GM23248 (cell line): ENCODE measurements at regions not wholly inside any gene's neighbourhood (a gene's known extent, or its start where the extent isn't known, plus 50 kb on each side); places are given as distances from the start of the nearest gene placed in this dataset.

Experiments
- EZH2 ChIP-seq: fragments of 200-600 bp; sonication (generic); IDR thresholded peaks from 2 replicates; pipeline ENCODE4 v1.6.1; 2018; ENCODE audit warnings: antibody characterized with exemption, mild to moderate bottlenecking; ENCODE audit not compliant: insufficient read depth, poor library complexity, severe bottlenecking
- EZH2phosphoT487 ChIP-seq: fragments of 200-600 bp; sonication (generic); IDR thresholded peaks from 2 replicates; pipeline ENCODE4 v1.6.1; 2018; ENCODE audit warnings: antibody characterized with exemption, moderate library complexity, mild to moderate bottlenecking, low read depth; ENCODE audit not compliant: insufficient read depth

GRCh38 chrX:122625821-122626220, 558.3 kb upstream of the GRIA3 start:
- TF ChIP-seq EZH2phosphoT487, result no peak
- TF ChIP-seq EZH2, result no peak
